OCI-LY7 (cell line): ENCODE measurements at regions not wholly inside any gene's neighbourhood (a gene's known extent, or its start where the extent isn't known, plus 50 kb on each side); places are given as distances from the start of the nearest gene placed in this dataset.

Experiments used
- BruUV-seq: library from RNA; stranded (reverse); fragments of 400-500 nt; replicated peaks from 2 replicates; lab custom pipeline; 2021; lab: Mats Ljungman, UMichigan
- CTCF ChIA-PET: fragments of 300-600 bp; sonication (Branson Sonifier 250); formaldehyde crosslinking; loops from one replicate; lab custom pipeline; 2022; ENCODE audit warnings: antibody characterized with exemption; ENCODE audit not compliant: unreplicated experiment; lab: Charles Lee
- POLR2A ChIA-PET: fragments of 300-600 bp; sonication (Branson Sonifier 250); formaldehyde crosslinking; loops from one replicate; lab custom pipeline; 2022; ENCODE audit warnings: antibody characterized with exemption; lab: Charles Lee
- DNase-seq: peaks from one replicate; pipeline ENCODE4 v3.0.0-alpha.2; 2015; ENCODE audit warnings: low spot score
- H2AFZ ChIP-seq: fragments of 200-600 bp; sonication (generic), shearing (Covaris generic); 2 replicates; pipeline ENCODE4 v1.6.1; 2014; ENCODE audit warnings: mild to moderate bottlenecking, antibody characterized with exemption, low read length, moderate library complexity
- H3K27ac ChIP-seq: fragments of 200-600 bp; sonication (generic); 2 replicates; pipeline ENCODE4 v1.5.1; 2014; ENCODE audit warnings: mixed run types, low read depth, mild to moderate bottlenecking, moderate library complexity, low read length, inconsistent platforms; ENCODE audit not compliant: poor library complexity, severe bottlenecking
- H3K36me3 ChIP-seq: fragments of 200-600 bp; sonication (generic); 2 replicates; pipeline ENCODE4 v1.6.1; 2014; ENCODE audit warnings: mild to moderate bottlenecking, antibody characterized with exemption, low read length, moderate library complexity, mixed read lengths; ENCODE audit not compliant: insufficient read depth
- H3K4me1 ChIP-seq: fragments of 200-600 bp; sonication (generic); 2 replicates; pipeline ENCODE4 v1.5.1; 2014; ENCODE audit warnings: mild to moderate bottlenecking, low read length; ENCODE audit not compliant: insufficient read depth, poor library complexity, severe bottlenecking
- H3K4me2 ChIP-seq: fragments of 200-600 bp; sonication (generic); 2 replicates; pipeline ENCODE4 v1.6.1; 2014; ENCODE audit warnings: mild to moderate bottlenecking, low read length
- H3K4me3 ChIP-seq: fragments of 200-600 bp; sonication (generic); 2 replicates; pipeline ENCODE4 v1.5.1; 2014; ENCODE audit warnings: mild to moderate bottlenecking, low read depth, low read length; ENCODE audit not compliant: poor library complexity, severe bottlenecking
- H3K79me2 ChIP-seq: fragments of 200-600 bp; sonication (generic); 2 replicates; pipeline ENCODE4 v1.6.1; 2016; ENCODE audit warnings: low read depth, mild to moderate bottlenecking, low read length, moderate library complexity, mixed read lengths; ENCODE audit not compliant: insufficient read depth
- H3K9me2 ChIP-seq: fragments of 200-600 bp; sonication (generic); 2 replicates; pipeline ENCODE4 v1.6.1; 2016; ENCODE audit warnings: mild to moderate bottlenecking, low read length, mixed read lengths; ENCODE audit not compliant: insufficient read depth
- H3K9me3 ChIP-seq: fragments of 200-600 bp; sonication (generic); 2 replicates; pipeline ENCODE4 v1.6.1; 2014; ENCODE audit warnings: mild to moderate bottlenecking, mixed run types, low read length, mixed read lengths
- H4K20me1 ChIP-seq: fragments of 200-600 bp; sonication (generic); 2 replicates; pipeline ENCODE4 v1.6.1; 2014; ENCODE audit warnings: mild to moderate bottlenecking, antibody characterized with exemption, low read length, moderate library complexity, mixed read lengths; ENCODE audit not compliant: insufficient read depth
- CTCF ChIP-seq: fragments of 200-600 bp; sonication (generic); conservative IDR thresholded peaks from 2 replicates; pipeline ENCODE4 v1.5.1; 2014; ENCODE audit warnings: mild to moderate bottlenecking, antibody characterized with exemption, low read length, moderate library complexity, mixed read lengths
- EZH2phosphoT487 ChIP-seq: fragments of 200-600 bp; sonication (generic); IDR thresholded peaks from 2 replicates; pipeline ENCODE4 v1.6.1; 2018; ENCODE audit warnings: low read depth, borderline replicate concordance, mild to moderate bottlenecking, mixed run types, antibody characterized with exemption, low read length, moderate library complexity, mixed read lengths
- intact Hi-C: fragments of 100-400 bp; cut with micrococcal nuclease; formaldehyde crosslinking; loops from one replicate; pipeline ENCODE4 v1.10.0; 2022; ENCODE audit not compliant: unreplicated experiment

GRCh38 chr2:129080715-129081476 lies 762.2 kb upstream of the HS6ST1 start:
- no peak overlapping the region for H3K4me2 ChIP-seq
- H4K20me1 ChIP-seq, result no peaks in the 10 kb centered on the region
- no peaks in the 10 kb centered on the region for H3K36me3 ChIP-seq
- H3K79me2 ChIP-seq, result no peaks in the 10 kb centered on the region
- intact Hi-C loops, result no loop called here
- H3K27ac ChIP-seq, result no peak overlapping the region
- H2AFZ ChIP-seq, result no peak overlapping the region
- no peaks in the 10 kb centered on the region for H3K9me2 ChIP-seq
- POLR2A ChIA-PET, result interaction anchor here (0.7 kb wide), 1 partner anchor 19 kb away, joined by 3 read pairs; no protein-coding TSS in a partner anchor
- H3K4me1 ChIP-seq, result no peaks in the 10 kb centered on the region
- CTCF ChIA-PET, result no interaction called here
- DNase-seq, result no peak
- BruUV-seq, result no TSS peak
- H3K4me3 ChIP-seq, result no peak overlapping the region
- no peaks in the 10 kb centered on the region for H3K9me3 ChIP-seq
- TF ChIP-seq CTCF (no peak), EZH2phosphoT487 (no peak)

GRCh38 chr2:129085386-129085785 lies 766.7 kb upstream of the HS6ST1 start:
- no peak overlapping the region for H3K4me3 ChIP-seq
- no peak overlapping the region for H2AFZ ChIP-seq
- intact Hi-C loops, result no loop called here
- ChIA-PET POLR2A (no interaction called here), CTCF (no interaction called here)
- H3K36me3 ChIP-seq, result no peaks in the 10 kb centered on the region
- H3K27ac ChIP-seq, result no peak overlapping the region
- H3K4me1 ChIP-seq, result no peaks in the 10 kb centered on the region
- no peak overlapping the region for H3K4me2 ChIP-seq
- no peaks in the 10 kb centered on the region for H3K9me2 ChIP-seq
- no peaks in the 10 kb centered on the region for H3K9me3 ChIP-seq
- H3K79me2 ChIP-seq, result no peaks in the 10 kb centered on the region
- TF ChIP-seq EZH2phosphoT487 (no peak), CTCF (no peak)
- no TSS peak for BruUV-seq
- H4K20me1 ChIP-seq, result no peaks in the 10 kb centered on the region
- no peak for DNase-seq

GRCh38 chr2:129087133-129087813 lies 768.6 kb upstream of the HS6ST1 start:
- H3K4me2 ChIP-seq, result no peak overlapping the region
- no peaks in the 10 kb centered on the region for H4K20me1 ChIP-seq
- no peaks in the 10 kb centered on the region for H3K4me1 ChIP-seq
- CTCF ChIA-PET, result no interaction called here
- no peak overlapping the region for H3K4me3 ChIP-seq
- no peaks in the 10 kb centered on the region for H3K79me2 ChIP-seq
- intact Hi-C loops, result no loop called here
- POLR2A ChIA-PET, result interaction anchor here (0.7 kb wide), 1 partner anchor 837 kb away, joined by 6 read pairs; no protein-coding TSS in a partner anchor
- no TSS peak for BruUV-seq
- no peak overlapping the region for H2AFZ ChIP-seq
- no peak for DNase-seq
- no peak overlapping the region for H3K27ac ChIP-seq
- TF ChIP-seq CTCF (no peak), EZH2phosphoT487 (no peak)
- no peaks in the 10 kb centered on the region for H3K9me2 ChIP-seq
- H3K36me3 ChIP-seq, result no peaks in the 10 kb centered on the region
- H3K9me3 ChIP-seq, result no peaks in the 10 kb centered on the region
